Neural cell (in vitro differentiated cells): ENCODE measurements at regions not wholly inside any gene's neighbourhood (a gene's known extent, or its start where the extent isn't known, plus 50 kb on each side); places are given as distances from the start of the nearest gene placed in this dataset.

Source experiments
- H2AFZ ChIP-seq: fragments of 200-600, 300-800 bp; sonication (generic), shearing (Covaris generic); 2 replicates; pipeline ENCODE4 v1.6.0; 2014; ENCODE audit warnings: low read depth, mild to moderate bottlenecking, antibody characterized with exemption, low read length, moderate library complexity
- H3F3A ChIP-seq: fragments of 200-600 bp; shearing (Covaris generic); 2 replicates; pipeline ENCODE4 v1.6.1; 2016; ENCODE audit warnings: mild to moderate bottlenecking, moderate library complexity, mixed read lengths, antibody characterized with exemption, low read length; ENCODE audit not compliant: insufficient read depth, poor library complexity, severe bottlenecking
- H3K27ac ChIP-seq: fragments of 200-600, 300-800 bp; sonication (generic), shearing (Covaris generic); 2 replicates; pipeline ENCODE4 v1.5.1; 2014; ENCODE audit warnings: mild to moderate bottlenecking, low read length, moderate library complexity
- H3K27me3 ChIP-seq: fragments of 300-800, 200-600 bp; sonication (generic), shearing (Covaris generic); 2 replicates; pipeline ENCODE4 v1.6.0; 2014; ENCODE audit warnings: mild to moderate bottlenecking, low read depth, low read length, moderate library complexity; ENCODE audit not compliant: insufficient read depth
- H3K36me3 ChIP-seq: fragments of 300-800, 200-600 bp; sonication (generic), shearing (Covaris generic); 2 replicates; pipeline ENCODE4 v1.5.1; 2014; ENCODE audit warnings: mild to moderate bottlenecking, antibody characterized with exemption, low read length, moderate library complexity; ENCODE audit not compliant: insufficient read depth
- H3K4me2 ChIP-seq: fragments of 300-800, 200-600 bp; sonication (generic), shearing (Covaris generic); 2 replicates; pipeline ENCODE4 v1.6.0; 2014; ENCODE audit warnings: mild to moderate bottlenecking, low read length
- H3K4me3 ChIP-seq: fragments of 300-800, 200-600 bp; sonication (generic), shearing (Covaris generic); 2 replicates; pipeline ENCODE4 v1.5.1; 2014; ENCODE audit warnings: mild to moderate bottlenecking, low read length, moderate library complexity
- H3K79me2 ChIP-seq: fragments of 200-600 bp; shearing (Covaris generic); replicated peaks from 2 replicates; pipeline ENCODE4 v1.6.0; 2014; ENCODE audit warnings: mild to moderate bottlenecking, low read length, moderate library complexity; ENCODE audit not compliant: insufficient read depth
- H3K9ac ChIP-seq: fragments of 300-800, 200-600 bp; sonication (generic), shearing (Covaris generic); 2 replicates; pipeline ENCODE4 v1.6.1; 2016; ENCODE audit warnings: mild to moderate bottlenecking, low read length, mixed read lengths
- H3K9me2 ChIP-seq: fragments of 200-600 bp; shearing (Covaris generic); 2 replicates; pipeline ENCODE4 v1.6.1; 2016; ENCODE audit warnings: mild to moderate bottlenecking, low read length, mixed read lengths; ENCODE audit not compliant: insufficient read depth
- H3K9me3 ChIP-seq: fragments of 200-600, 300-800 bp; sonication (generic), shearing (Covaris generic); 2 replicates; pipeline ENCODE4 v1.6.1; 2016; ENCODE audit warnings: mild to moderate bottlenecking, mixed run types, low read length, moderate library complexity, mixed read lengths
- H4K20me1 ChIP-seq: fragments of 200-600 bp; shearing (Covaris generic); 2 replicates; pipeline ENCODE4 v1.6.1; 2016; ENCODE audit warnings: mild to moderate bottlenecking, mixed run types; ENCODE audit not compliant: insufficient read depth
- CTCF ChIP-seq: fragments of 450-650 bp; IDR thresholded peaks from 2 replicates; pipeline ENCODE4 v1.5.1; 2014; ENCODE audit warnings: antibody characterized with exemption, mild to moderate bottlenecking, moderate library complexity; ENCODE audit not compliant: poor library complexity, severe bottlenecking
- EP300 ChIP-seq: fragments of 450-650 bp; conservative IDR thresholded peaks from 2 replicates; pipeline ENCODE4 v1.6.1; 2014; ENCODE audit warnings: antibody characterized with exemption, mild to moderate bottlenecking, moderate library complexity; ENCODE audit not compliant: poor library complexity, severe bottlenecking
- EZH2 ChIP-seq: fragments of 200-600, 300-800 bp; shearing (Covaris generic), sonication (generic); IDR thresholded peaks from 2 replicates; pipeline ENCODE4 v1.6.1; 2014; ENCODE audit warnings: antibody characterized with exemption, low read length, borderline replicate concordance, mild to moderate bottlenecking; ENCODE audit not compliant: insufficient read depth, poor library complexity, severe bottlenecking
- MXI1 ChIP-seq: fragments of 450-650 bp; conservative IDR thresholded peaks from 2 replicates; pipeline ENCODE4 v1.6.1; 2014; ENCODE audit warnings: antibody characterized with exemption, mild to moderate bottlenecking; ENCODE audit not compliant: poor library complexity, severe bottlenecking
- POLR2AphosphoS5 ChIP-seq: IDR thresholded peaks from 2 replicates; pipeline ENCODE4 v1.6.1; 2012
- RAD21 ChIP-seq: fragments of 450-650 bp; conservative IDR thresholded peaks from 2 replicates; pipeline ENCODE4 v1.6.1; 2014; ENCODE audit warnings: antibody characterized with exemption, mild to moderate bottlenecking, moderate library complexity
- REST ChIP-seq: IDR thresholded peaks from 2 replicates; pipeline ENCODE4 v1.6.1; 2012; ENCODE audit warnings: borderline replicate concordance
- SMC3 ChIP-seq: fragments of 450-650 bp; conservative IDR thresholded peaks from 2 replicates; pipeline ENCODE4 v1.6.1; 2014; ENCODE audit warnings: antibody characterized with exemption, mild to moderate bottlenecking, moderate library complexity; ENCODE audit not compliant: poor library complexity

- no peak overlapping the region for H3K9ac ChIP-seq
- TF ChIP-seq RAD21, result no peak
- peak; percentile 74 for TF ChIP-seq EP300
- TF ChIP-seq POLR2AphosphoS5, result no peak
- no peak for TF ChIP-seq REST
- TF ChIP-seq EZH2, result no peak
- no peak for TF ChIP-seq MXI1
Observed at GRCh38 chr5:104400941-104401340, 838.4 kb upstream of the NUDT12 start.

GRCh38 chr5:104385906-104386305 is 823.3 kb upstream of the NUDT12 start:
- Histone ChIP-seq H3F3A (no peaks in the 10 kb centered on the region), H3K27me3 (no peaks in the 10 kb centered on the region), H3K27ac (no peak overlapping the region), H3K9me3 (no peaks in the 10 kb centered on the region), H3K36me3 (no peaks in the 10 kb centered on the region), H3K9ac (no peak overlapping the region), H3K4me3 (no peak overlapping the region), H4K20me1 (no peaks in the 10 kb centered on the region), H3K4me2 (no peak overlapping the region), H3K9me2 (no peaks in the 10 kb centered on the region), H2AFZ (no peak overlapping the region), H3K79me2 (no peaks in the 10 kb centered on the region)
- TF ChIP-seq SMC3, result no peak

More at GRCh38 chr5:104400941-104401340, 838.4 kb upstream of the NUDT12 start:
- Histone ChIP-seq H3K36me3 (no peaks in the 10 kb centered on the region), H2AFZ (no peak overlapping the region), H3K9me3 (no peaks in the 10 kb centered on the region), H3F3A (no peaks in the 10 kb centered on the region), H3K4me2 (no peak overlapping the region), H3K9me2 (no peaks in the 10 kb centered on the region), H3K79me2 (no peaks in the 10 kb centered on the region), H3K4me3 (no peak overlapping the region), H3K27me3 (no peaks in the 10 kb centered on the region), H3K27ac (no peak overlapping the region), H4K20me1 (no peaks in the 10 kb centered on the region)

- TF ChIP-seq REST, result no peak
- no peak for TF ChIP-seq CTCF
- TF ChIP-seq EZH2, result no peak
- TF ChIP-seq RAD21, result no peak
- TF ChIP-seq SMC3, result no peak
- Histone ChIP-seq H3K4me3 (no peak overlapping the region), H3K27ac (no peak overlapping the region), H3K79me2 (no peaks in the 10 kb centered on the region), H4K20me1 (no peaks in the 10 kb centered on the region), H3K9me3 (no peaks in the 10 kb centered on the region), H3F3A (no peaks in the 10 kb centered on the region), H3K36me3 (no peaks in the 10 kb centered on the region), H3K9me2 (no peaks in the 10 kb centered on the region), H3K9ac (no peak overlapping the region), H3K4me2 (no peak overlapping the region), H3K27me3 (no peaks in the 10 kb centered on the region), H2AFZ (no peak overlapping the region)
Observed at GRCh38 chr5:104375345-104375744, 812.8 kb upstream of the NUDT12 start.
